GM21723 (cell line): ENCODE measurements at regions not wholly inside any gene's neighbourhood (a gene's known extent, or its start where the extent isn't known, plus 50 kb on each side); places are given as distances from the start of the nearest gene placed in this dataset.
A peak's percentile ranks its signal among the peaks of the same experiment; 100 is the strongest.

ENCODE experiments used
- ATAC-seq: cut with Tn5 transposase; IDR thresholded peaks from one replicate; pipeline ENCODE4 v1.9.1; 2021; ENCODE audit warnings: mild to moderate bottlenecking, moderate library complexity; ENCODE audit not compliant: unreplicated experiment

- no peak for ATAC-seq
These were observed 187.4 kb downstream of the PHLDA1 start for GRCh38 chr12:75844049-75844770.

GRCh38 chr12:75842090-75842489 lies 189.5 kb downstream of the PHLDA1 start:
- no peak for ATAC-seq

GRCh38 chr12:75840994-75841355 lies 190.6 kb downstream of the PHLDA1 start:
- ATAC-seq: no peak

GRCh38 chr12:75838309-75838708 lies 193.3 kb downstream of the PHLDA1 start:
- no peak for ATAC-seq

GRCh38 chr12:75837700-75838099 lies 193.9 kb downstream of the PHLDA1 start:
- no peak for ATAC-seq

GRCh38 chr12:75836533-75836932 lies 195.0 kb downstream of the PHLDA1 start:
- ATAC-seq: no peak

GRCh38 chr12:75834591-75834990 lies 197.0 kb downstream of the PHLDA1 start:
- no peak for ATAC-seq

- ATAC-seq: no peak
These were observed 198.3 kb downstream of the PHLDA1 start for GRCh38 chr12:75833268-75833667.

- no peak for ATAC-seq
These were observed 200.2 kb downstream of the PHLDA1 start for GRCh38 chr12:75831402-75831801.

GRCh38 chr12:75827061-75827460 lies 204.5 kb downstream of the PHLDA1 start:
- ATAC-seq: no peak

- no peak for ATAC-seq
These were observed 205.9 kb downstream of the PHLDA1 start for GRCh38 chr12:75825686-75826085.

- no peak for ATAC-seq
These were observed 208.1 kb downstream of the PHLDA1 start for GRCh38 chr12:75823475-75823874.

GRCh38 chr12:75822416-75822815 lies 209.2 kb downstream of the PHLDA1 start:
- no peak for ATAC-seq

- ATAC-seq: no peak
These were observed 210.6 kb downstream of the PHLDA1 start for GRCh38 chr12:75820848-75821578.

- no peak for ATAC-seq
These were observed 211.5 kb downstream of the PHLDA1 start for GRCh38 chr12:75820071-75820470.

GRCh38 chr12:75819512-75819911 lies 212.1 kb downstream of the PHLDA1 start:
- ATAC-seq: no peak

GRCh38 chr12:75818863-75819262 lies 212.7 kb downstream of the PHLDA1 start:
- no peak for ATAC-seq

GRCh38 chr12:75816897-75817296 lies 214.7 kb downstream of the PHLDA1 start:
- ATAC-seq: no peak

- no peak for ATAC-seq
These were observed 215.8 kb downstream of the PHLDA1 start for GRCh38 chr12:75815756-75816155.

- peak; percentile 47 for ATAC-seq
These were observed 216.5 kb downstream of the PHLDA1 start for GRCh38 chr12:75814851-75815754.

- no peak for ATAC-seq
These were observed 218.5 kb downstream of the PHLDA1 start for GRCh38 chr12:75813072-75813471.
